ENCODE measurements at regions not wholly inside any gene's neighbourhood (a gene's known extent, or its start where the extent isn't known, plus 50 kb on each side); places are given as distances from the start of the nearest gene placed in this dataset.

GRCh38 chr5:3026651-3027050 is 275.2 kb upstream of the IRX2 start:
- no peaks in the 10 kb centered on the region for H3K27me3 ChIP-seq
- no peaks in the 10 kb centered on the region for H3K36me3 ChIP-seq
- no peak for TF ChIP-seq CTCF (IDR thresholded peaks at IDR 0.05)
- no peaks in the 10 kb centered on the region for H3K9me3 ChIP-seq
- H3K4me1 ChIP-seq: no peaks in the 10 kb centered on the region
- DNase-seq (ENCODE audit: low spot score in 2 of 2): no peak
- no peak overlapping the region for H3K27ac ChIP-seq
- intact Hi-C loops (cut with DNase I): no loop called here
- H3K4me3 ChIP-seq: no peak overlapping the region

GRCh38 chr5:3026099-3026498 is 274.6 kb upstream of the IRX2 start:
- H3K27ac ChIP-seq: no peak overlapping the region
- H3K36me3 ChIP-seq: no peaks in the 10 kb centered on the region
- no peaks in the 10 kb centered on the region for H3K9me3 ChIP-seq
- intact Hi-C loops (cut with DNase I): no loop called here
- no peaks in the 10 kb centered on the region for H3K27me3 ChIP-seq
- TF ChIP-seq CTCF (IDR thresholded peaks at IDR 0.05): no peak
- DNase-seq (ENCODE audit: low spot score in 2 of 2): no peak
- H3K4me3 ChIP-seq: no peak overlapping the region
- H3K4me1 ChIP-seq: no peaks in the 10 kb centered on the region

GRCh38 chr5:3025392-3025791 is 273.9 kb upstream of the IRX2 start:
- no peak for TF ChIP-seq CTCF (IDR thresholded peaks at IDR 0.05)
- DNase-seq (ENCODE audit: low spot score in 2 of 2): no peak

GRCh38 chr5:3024976-3025375 is 273.5 kb upstream of the IRX2 start:
- H3K27me3 ChIP-seq: no peaks in the 10 kb centered on the region
- no peak overlapping the region for H3K27ac ChIP-seq
- no peak overlapping the region for H3K4me3 ChIP-seq
- H3K9me3 ChIP-seq: no peaks in the 10 kb centered on the region
- no peak for TF ChIP-seq CTCF (IDR thresholded peaks at IDR 0.05)
- no peaks in the 10 kb centered on the region for H3K4me1 ChIP-seq
- intact Hi-C loops (cut with DNase I): no loop called here
- DNase-seq (ENCODE audit: low spot score in 2 of 2): no peak
- H3K36me3 ChIP-seq: no peaks in the 10 kb centered on the region

More at GRCh38 chr5:3025392-3025791, 273.9 kb upstream of the IRX2 start:
- H3K4me1 ChIP-seq: no peaks in the 10 kb centered on the region
- H3K27me3 ChIP-seq: no peaks in the 10 kb centered on the region
- H3K4me3 ChIP-seq: no peak overlapping the region
- no peaks in the 10 kb centered on the region for H3K9me3 ChIP-seq
- no peaks in the 10 kb centered on the region for H3K36me3 ChIP-seq
- H3K27ac ChIP-seq: no peak overlapping the region
- intact Hi-C loops (cut with DNase I): no loop called here

DNA sequence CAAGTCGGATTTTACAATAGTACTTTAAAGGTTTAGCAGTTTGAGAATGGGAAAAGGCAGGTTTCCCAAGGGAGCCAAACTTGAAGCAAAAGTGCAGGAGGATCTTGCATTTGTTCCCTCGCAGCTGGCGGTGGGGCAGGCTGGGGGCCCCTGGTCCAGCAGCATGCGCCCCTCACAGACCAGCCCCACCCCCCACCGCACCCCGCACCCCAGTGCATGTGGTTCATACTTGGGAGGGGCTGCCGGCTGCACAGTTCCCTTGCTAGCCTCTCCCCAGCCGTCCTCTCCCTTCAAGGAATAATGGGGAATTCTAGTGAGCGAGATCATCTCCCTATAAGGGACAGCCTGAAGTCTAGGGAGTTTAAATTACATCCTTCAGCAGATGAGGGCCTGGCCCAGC is 273.1 kb upstream of the IRX2 start:
- Histone ChIP-seq H3K27me3 (no peaks in the 10 kb centered on the region), H3K9me3 (no peaks in the 10 kb centered on the region), H3K4me1 (no peaks in the 10 kb centered on the region), H3K36me3 (no peaks in the 10 kb centered on the region), H3K27ac (no peak overlapping the region), H3K4me3 (no peak overlapping the region)
- DNase-seq (ENCODE audit: low spot score in 2 of 2): no peak
- TF ChIP-seq CTCF (IDR thresholded peaks at IDR 0.05): no peak
- intact Hi-C loops (cut with DNase I): no loop called here

GRCh38 chr5:3024126-3024525 is 272.6 kb upstream of the IRX2 start:
- no peaks in the 10 kb centered on the region for H3K27me3 ChIP-seq
- no peak overlapping the region for H3K27ac ChIP-seq
- no peak for DNase-seq (ENCODE audit: low spot score in 2 of 2)
- no peaks in the 10 kb centered on the region for H3K4me1 ChIP-seq
- intact Hi-C loops (cut with DNase I): no loop called here
- TF ChIP-seq CTCF (IDR thresholded peaks at IDR 0.05): no peak
- no peak overlapping the region for H3K4me3 ChIP-seq
- no peaks in the 10 kb centered on the region for H3K9me3 ChIP-seq
- H3K36me3 ChIP-seq: no peaks in the 10 kb centered on the region

Measured in ascending aorta (tissue), 2 donors.